ENCODE measurements at regions not wholly inside any gene's neighbourhood (a gene's known extent, or its start where the extent isn't known, plus 50 kb on each side); places are given as distances from the start of the nearest gene placed in this dataset.
A peak's percentile ranks its signal among the peaks of the same experiment; 100 is the strongest.

DNA sequence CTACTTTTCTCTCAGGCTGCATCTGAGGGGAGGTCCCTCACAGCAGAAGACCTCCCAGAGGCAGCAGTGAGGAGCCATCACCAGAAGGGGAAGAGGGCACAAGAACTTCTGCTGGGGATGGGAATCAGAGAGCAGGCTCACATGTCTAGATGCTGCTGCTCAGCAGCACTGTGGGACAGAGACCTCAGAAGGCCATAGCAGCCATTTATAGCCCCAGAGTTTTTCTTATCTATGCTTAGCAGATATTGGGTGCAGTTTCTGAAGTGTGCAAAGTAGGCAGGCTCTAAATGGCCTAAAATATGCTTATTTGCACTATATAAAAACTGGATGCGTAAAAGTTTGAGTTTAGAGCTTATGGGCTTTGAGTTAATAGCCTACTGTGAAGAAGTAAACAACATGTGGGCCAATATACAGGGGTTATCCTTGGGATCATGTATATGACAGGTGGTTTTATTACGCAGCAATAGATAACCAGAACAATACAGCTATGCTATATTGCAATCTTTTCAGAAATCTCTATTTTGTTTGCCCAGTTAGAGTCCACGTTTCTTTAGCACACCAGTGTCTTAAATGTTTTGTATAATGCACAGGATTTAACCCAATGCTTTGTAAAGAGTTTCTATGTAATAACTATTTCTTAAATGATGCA, 60.2 kb upstream of the TMEM244 start:
- Histone ChIP-seq H4K91ac (ENCODE audit: low read length) (no peak overlapping the region), H3K23ac (ENCODE audit: low read length in 2 of 2) (no peak overlapping the region), H2BK120ac (ENCODE audit: low read depth, low read length) (no peak overlapping the region), H3K36me3 (ENCODE audit: control insufficient read depth in 1 of 2, insufficient read depth in 2 of 2, low read depth in 1 of 2, low read length in 2 of 2) (no peaks in the 10 kb centered on the region), H3K4me3 (ENCODE audit: insufficient read depth in 1 of 2, low read depth in 1 of 2, low read length in 2 of 2) (no peak overlapping the region), H3K27me3 (ENCODE audit: control insufficient read depth in 1 of 2, insufficient read depth in 1 of 2, low read length in 2 of 2) (no peaks in the 10 kb centered on the region), H3K14ac (ENCODE audit: low read length in 2 of 2) (no peak overlapping the region), H3K79me1 (replicated peaks; ENCODE audit: low read length, poor library complexity, severe bottlenecking) (no peaks in the 10 kb centered on the region), H3K9ac (ENCODE audit: low read length) (no peak overlapping the region), H4K8ac (ENCODE audit: low read length) (no peak overlapping the region), H2AK5ac (ENCODE audit: low read length, severe bottlenecking) (no peak overlapping the region), H2BK15ac (ENCODE audit: low read depth, poor library complexity, severe bottlenecking) (no peak overlapping the region), H3K9me3 (ENCODE audit: control insufficient read depth, low read length) (no peaks in the 10 kb centered on the region), H3K18ac (ENCODE audit: low read depth in 1 of 2, low read length in 2 of 2) (no peak overlapping the region), H3K4me2 (ENCODE audit: low read length, poor library complexity, severe bottlenecking) (no peak overlapping the region), H3K4me1 (ENCODE audit: control insufficient read depth, insufficient read depth, low read depth, low read length) (no peaks in the 10 kb centered on the region), H2BK12ac (ENCODE audit: low read length in 2 of 2) (no peak overlapping the region), H3K4ac (ENCODE audit: low read depth in 1 of 2, low read length in 2 of 2) (no peak overlapping the region), H2AFZ (ENCODE audit: low read depth, low read length) (no peak overlapping the region), H2BK5ac (ENCODE audit: low read depth, low read length, poor library complexity, severe bottlenecking) (no peak overlapping the region), H3K27ac (ENCODE audit: low read length, poor library complexity, severe bottlenecking) (no peak overlapping the region)
- no peak for DNase-seq
- WGBS = 94% methylated on average over 1 of the region's 3 CpGs

DNA sequence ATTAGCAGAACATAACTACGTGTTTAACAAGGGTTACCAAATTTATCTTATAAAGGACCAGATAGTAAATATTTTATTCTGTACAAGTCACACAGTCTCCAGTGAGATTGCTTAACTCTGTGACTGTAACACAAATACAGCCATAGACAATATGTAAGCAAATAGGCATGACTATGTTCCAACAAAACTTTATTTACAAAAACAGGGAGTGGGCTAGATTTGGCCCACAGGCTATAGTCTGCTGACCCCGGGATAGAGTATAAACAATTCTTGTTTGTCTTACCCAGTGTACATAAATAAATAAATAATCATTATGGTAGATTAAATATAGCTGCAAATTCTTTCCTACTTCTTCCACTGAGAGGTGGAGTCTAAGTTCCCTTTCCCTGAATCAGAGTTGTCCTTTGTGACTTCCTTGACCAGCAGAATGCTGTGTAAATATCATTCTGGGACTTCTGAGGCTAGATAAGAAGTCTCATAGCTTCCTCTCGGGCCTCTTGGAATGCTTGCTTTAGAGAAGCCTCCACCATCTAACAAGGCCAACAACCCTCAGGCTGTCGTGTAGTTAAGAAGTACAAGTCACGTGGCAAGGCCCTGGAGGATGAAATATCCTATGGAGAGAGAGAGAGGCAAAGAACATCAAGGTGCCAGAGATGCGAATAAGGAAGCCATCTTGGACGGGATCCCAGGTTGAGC, 59.1 kb upstream of the TMEM244 start:
- Histone ChIP-seq H4K91ac (ENCODE audit: low read length) (no peak overlapping the region), H2BK15ac (ENCODE audit: low read depth, poor library complexity, severe bottlenecking) (no peak overlapping the region), H3K4me3 (ENCODE audit: insufficient read depth in 1 of 2, low read depth in 1 of 2, low read length in 2 of 2) (no peak overlapping the region), H3K27ac (ENCODE audit: low read length, poor library complexity, severe bottlenecking) (no peak overlapping the region), H2AFZ (ENCODE audit: low read depth, low read length) (no peak overlapping the region), H3K36me3 (ENCODE audit: control insufficient read depth in 1 of 2, insufficient read depth in 2 of 2, low read depth in 1 of 2, low read length in 2 of 2) (no peaks in the 10 kb centered on the region), H2BK12ac (ENCODE audit: low read length in 2 of 2) (peak overlapping the region; percentile 51 to 71), H3K79me1 (replicated peaks; ENCODE audit: low read length, poor library complexity, severe bottlenecking) (no peaks in the 10 kb centered on the region), H3K18ac (ENCODE audit: low read depth in 1 of 2, low read length in 2 of 2) (peak overlapping the region in 1 of 2 experiments; percentile 28), H3K4ac (ENCODE audit: low read depth in 1 of 2, low read length in 2 of 2) (no peak overlapping the region), H3K9me3 (ENCODE audit: control insufficient read depth, low read length) (no peaks in the 10 kb centered on the region), H2BK120ac (ENCODE audit: low read depth, low read length) (no peak overlapping the region), H2BK5ac (ENCODE audit: low read depth, low read length, poor library complexity, severe bottlenecking) (no peak overlapping the region), H2AK5ac (ENCODE audit: low read length, severe bottlenecking) (no peak overlapping the region), H4K8ac (ENCODE audit: low read length) (peak overlapping the region; percentile 27), H3K9ac (ENCODE audit: low read length) (no peak overlapping the region), H3K14ac (ENCODE audit: low read length in 2 of 2) (no peak overlapping the region), H3K4me2 (ENCODE audit: low read length, poor library complexity, severe bottlenecking) (no peak overlapping the region), H3K4me1 (ENCODE audit: control insufficient read depth, insufficient read depth, low read depth, low read length) (no peaks in the 10 kb centered on the region), H3K23ac (ENCODE audit: low read length in 2 of 2) (no peak overlapping the region), H3K27me3 (ENCODE audit: control insufficient read depth in 1 of 2, insufficient read depth in 1 of 2, low read length in 2 of 2) (no peaks in the 10 kb centered on the region)
- WGBS = 97% methylated on average over 4 of the region's 7 CpGs
- DNase-seq = peak; percentile 55

DNA sequence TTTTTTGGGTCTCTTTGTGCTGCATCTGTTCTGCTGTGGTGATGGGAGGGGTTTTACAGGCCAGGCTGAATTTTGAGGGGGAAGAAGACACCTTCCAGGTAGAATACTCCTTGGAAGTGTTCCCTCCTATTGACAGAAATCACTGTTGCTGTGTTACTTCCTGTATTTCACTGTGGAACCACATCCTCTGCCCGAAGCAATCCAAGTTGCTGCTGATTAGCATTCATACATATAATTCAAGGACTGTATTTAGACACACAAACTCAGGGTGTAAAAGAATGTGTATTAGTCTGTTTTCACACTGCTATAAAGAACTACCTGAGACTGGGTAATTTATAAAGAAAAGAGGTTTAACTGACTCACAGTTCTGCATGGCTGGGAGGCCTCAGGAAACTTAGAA, 50.6 kb upstream of the TMEM244 start:
- no peak overlapping the region for H4K8ac ChIP-seq (ENCODE audit: low read length)
- WGBS = no CpG with 5 or more reads among the region's 1 CpG
- H2BK5ac ChIP-seq (ENCODE audit: low read depth, low read length, poor library complexity, severe bottlenecking) = no peak overlapping the region
- no peak overlapping the region for H3K4me2 ChIP-seq (ENCODE audit: low read length, poor library complexity, severe bottlenecking)
- no peak for DNase-seq
- no peak overlapping the region for H3K9ac ChIP-seq (ENCODE audit: low read length)
- no peaks in the 10 kb centered on the region for H3K27me3 ChIP-seq (ENCODE audit: control insufficient read depth in 1 of 2, insufficient read depth in 1 of 2, low read length in 2 of 2)
- H3K4ac ChIP-seq (ENCODE audit: low read depth in 1 of 2, low read length in 2 of 2) = no peak overlapping the region
- no peaks in the 10 kb centered on the region for H3K4me1 ChIP-seq (ENCODE audit: control insufficient read depth, insufficient read depth, low read depth, low read length)
- H3K9me3 ChIP-seq (ENCODE audit: control insufficient read depth, low read length) = peaks cover 4% of the 10 kb centered on the region
- no peaks in the 10 kb centered on the region for H3K79me1 ChIP-seq (replicated peaks; ENCODE audit: low read length, poor library complexity, severe bottlenecking)
- no peak overlapping the region for H2BK120ac ChIP-seq (ENCODE audit: low read depth, low read length)
- H2BK12ac ChIP-seq (ENCODE audit: low read length in 2 of 2) = no peak overlapping the region
- no peak overlapping the region for H3K27ac ChIP-seq (ENCODE audit: low read length, poor library complexity, severe bottlenecking)
- H3K23ac ChIP-seq (ENCODE audit: low read length in 2 of 2) = no peak overlapping the region
- H2AFZ ChIP-seq (ENCODE audit: low read depth, low read length) = no peak overlapping the region
- H2AK5ac ChIP-seq (ENCODE audit: low read length, severe bottlenecking) = no peak overlapping the region
- no peak overlapping the region for H3K4me3 ChIP-seq (ENCODE audit: insufficient read depth in 1 of 2, low read depth in 1 of 2, low read length in 2 of 2)
- H3K18ac ChIP-seq (ENCODE audit: low read depth in 1 of 2, low read length in 2 of 2) = no peak overlapping the region
- no peak overlapping the region for H4K91ac ChIP-seq (ENCODE audit: low read length)
- H2BK15ac ChIP-seq (ENCODE audit: low read depth, poor library complexity, severe bottlenecking) = no peak overlapping the region
- H3K14ac ChIP-seq (ENCODE audit: low read length in 2 of 2) = no peak overlapping the region
- no peaks in the 10 kb centered on the region for H3K36me3 ChIP-seq (ENCODE audit: control insufficient read depth in 1 of 2, insufficient read depth in 2 of 2, low read depth in 1 of 2, low read length in 2 of 2)

Data from mesenchymal stem cell (in vitro differentiated cells and primary cell).